GM21619 (cell line): ENCODE measurements at regions not wholly inside any gene's neighbourhood (a gene's known extent, or its start where the extent isn't known, plus 50 kb on each side); places are given as distances from the start of the nearest gene placed in this dataset.
"Not testable (repeated sequence)": the region's sequence is repeated elsewhere in the genome, so short reads cannot be mapped to it uniquely, and the experiment has no call there.

Experiments
- ATAC-seq: cut with Tn5 transposase; IDR thresholded peaks from one replicate; pipeline ENCODE4 v1.9.1; 2021; ENCODE audit not compliant: unreplicated experiment

DNA sequence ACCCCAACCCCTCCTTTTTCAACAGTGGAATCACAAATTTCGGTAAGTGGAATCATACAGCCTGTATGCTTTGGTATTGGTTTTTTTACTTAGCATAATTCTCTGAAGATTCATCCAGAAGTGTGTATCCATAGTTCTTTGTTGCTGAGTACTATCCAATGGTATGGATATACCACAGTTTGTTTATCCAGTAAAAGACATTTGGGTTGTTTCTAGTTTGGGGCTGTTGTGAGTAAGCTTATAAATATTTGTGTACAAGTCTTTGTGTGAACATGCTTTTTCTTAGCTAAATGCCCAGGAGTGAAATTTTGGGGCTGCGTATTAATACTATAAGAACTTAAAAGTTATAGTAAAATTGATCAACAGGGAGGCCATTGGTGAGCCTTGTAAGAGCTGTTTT lies 57.5 kb upstream of the GC start:
- no peak for ATAC-seq

DNA sequence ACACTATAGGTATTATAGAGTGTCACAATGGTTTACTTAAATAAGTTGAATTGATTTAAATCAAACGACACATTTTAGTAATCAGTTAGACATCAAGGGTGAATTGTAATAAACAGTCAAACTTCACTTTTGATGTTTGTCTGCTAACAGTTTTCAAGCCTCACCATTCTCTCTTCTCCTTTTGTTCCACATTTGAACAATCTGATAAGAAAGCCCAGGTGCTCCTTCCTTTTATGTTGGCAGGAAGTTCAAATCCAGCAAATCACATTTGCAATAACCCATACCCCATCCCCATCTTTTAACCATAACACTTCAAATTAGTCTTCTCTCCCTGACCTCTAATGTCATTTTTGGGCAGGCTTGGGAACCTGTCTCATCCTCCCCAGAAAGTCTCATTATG lies 63.4 kb upstream of the GC start:
- ATAC-seq, result no peak

DNA sequence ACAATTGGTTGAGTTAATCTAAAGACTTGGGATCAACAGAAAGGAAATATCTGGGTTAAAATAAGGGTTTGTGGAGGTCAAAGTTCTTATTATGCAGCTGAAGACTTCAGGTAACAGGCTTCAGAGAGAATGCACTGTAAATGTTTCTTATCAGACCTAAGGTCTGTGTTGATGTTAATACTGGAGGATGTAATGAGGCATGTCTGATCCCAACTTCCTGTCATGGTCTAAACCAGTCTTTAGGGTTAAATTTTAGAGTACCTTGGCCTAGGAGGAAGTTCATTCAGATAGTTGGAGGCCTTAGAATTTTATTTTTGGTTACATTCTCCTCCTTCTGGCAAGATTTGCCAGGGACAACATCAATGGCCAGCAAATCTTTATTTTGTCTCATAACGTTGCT lies 72.1 kb upstream of the GC start:
- no peak for ATAC-seq

DNA sequence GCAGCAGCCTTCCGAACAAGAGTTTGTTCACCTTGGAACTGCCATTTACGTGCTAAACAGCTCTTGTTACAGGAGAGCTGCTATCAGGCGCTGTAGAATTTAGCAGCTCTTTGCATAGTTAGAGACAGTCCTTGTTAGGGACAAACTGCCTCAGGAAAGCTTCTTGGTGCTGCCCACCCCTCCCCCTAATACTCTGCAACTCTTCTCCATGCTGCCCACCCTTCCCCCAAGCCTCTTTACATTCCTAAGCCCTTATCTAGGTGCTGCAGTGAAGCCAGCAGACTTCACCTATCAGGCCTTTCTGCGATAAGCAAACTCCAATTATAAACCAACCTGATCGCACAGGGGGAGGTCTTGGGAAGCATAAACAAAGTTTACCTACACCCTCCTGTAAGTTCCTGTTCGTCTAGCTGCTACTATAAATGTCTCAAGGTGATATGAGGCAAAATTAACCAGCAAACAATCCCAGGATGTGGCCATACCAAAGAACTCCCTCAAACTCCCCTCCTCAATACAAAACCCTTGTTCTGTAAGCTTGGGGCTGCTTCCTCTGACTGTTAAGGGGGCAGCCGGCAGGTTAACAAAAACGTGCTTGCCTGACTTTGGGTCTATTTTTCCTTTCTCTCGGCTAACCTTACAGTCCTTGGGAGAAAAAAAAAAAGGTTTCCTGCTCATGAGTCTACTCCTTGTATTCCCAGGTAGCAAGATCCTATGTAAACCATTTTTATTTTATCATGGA lies 74.0 kb upstream of the GC start:
- no peak for ATAC-seq

DNA sequence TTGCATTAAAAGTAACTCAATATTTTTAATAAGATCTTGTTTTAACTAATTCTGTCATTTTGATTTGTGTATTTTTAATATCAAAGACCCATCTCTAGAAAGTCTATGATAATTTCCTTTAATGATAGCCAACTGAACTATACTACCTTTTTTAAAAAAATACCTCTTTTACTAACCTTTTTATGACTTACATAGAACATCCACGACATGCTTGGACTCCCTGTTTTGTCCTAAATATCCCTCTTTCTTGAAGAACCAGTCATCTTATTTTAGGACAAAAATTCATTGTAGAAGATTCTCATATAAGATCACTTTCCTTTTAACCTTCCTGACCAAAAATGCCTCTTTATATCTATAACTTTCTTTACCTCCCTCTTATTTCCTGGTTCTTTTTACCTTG lies 76.8 kb upstream of the GC start:
- no peak for ATAC-seq

DNA sequence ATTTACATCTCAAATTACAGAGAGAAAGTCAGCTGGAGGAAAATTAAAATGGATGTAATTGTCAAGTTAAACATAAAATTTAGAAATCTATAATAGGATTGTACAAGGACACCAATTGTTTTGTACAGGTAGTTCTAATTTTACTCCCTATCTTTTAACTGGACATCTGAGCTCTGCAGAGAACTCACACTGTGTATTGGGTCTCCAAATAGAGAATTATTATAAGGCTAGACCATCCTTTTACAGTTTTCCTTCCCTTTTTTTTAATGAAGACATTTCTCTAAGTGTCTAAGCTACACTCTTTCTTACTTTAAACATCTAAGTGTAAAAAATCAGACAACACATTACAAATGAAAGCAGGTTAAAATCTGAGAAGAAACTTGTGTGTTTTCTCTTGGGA lies 78.4 kb upstream of the GC start:
- ATAC-seq, result no peak

DNA sequence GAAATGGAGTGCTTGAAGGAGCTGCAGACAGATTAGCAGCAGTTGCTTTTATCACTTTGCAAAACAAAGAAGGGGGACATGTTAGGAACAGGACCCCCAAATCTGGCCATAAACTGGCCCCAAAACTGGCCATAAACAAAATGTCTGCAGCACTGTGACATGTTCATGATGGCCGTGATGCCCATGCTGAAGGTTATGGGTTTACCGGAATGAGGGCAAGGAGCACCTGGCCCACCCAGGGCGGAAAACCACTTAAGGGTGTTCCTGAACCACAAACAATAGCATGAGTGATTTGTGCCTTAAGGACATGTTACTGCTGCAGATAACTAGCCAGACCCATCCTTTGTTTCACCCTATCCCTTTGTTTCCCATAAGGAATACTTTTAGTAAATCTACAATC lies 79.6 kb upstream of the GC start:
- no peak for ATAC-seq

DNA sequence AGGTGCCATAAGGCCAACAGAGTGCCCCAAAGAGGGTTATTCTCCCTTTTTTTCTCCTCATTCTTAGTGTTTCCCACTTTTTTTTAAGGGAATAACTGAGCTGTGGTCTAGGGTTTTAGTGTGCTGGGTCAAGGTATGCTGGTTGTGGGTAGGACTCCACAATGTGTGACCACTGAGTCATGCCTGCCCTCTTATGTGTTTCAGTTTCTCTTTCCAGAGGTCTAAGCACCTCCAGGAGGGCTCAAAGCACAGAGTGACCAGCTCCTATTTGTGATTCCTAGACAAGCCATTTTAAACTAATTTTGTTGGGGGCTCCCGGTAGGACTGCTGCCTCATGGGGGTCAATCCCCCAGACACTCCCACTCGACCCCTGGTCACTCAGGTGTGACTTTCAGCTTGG lies 80.5 kb upstream of the GC start:
- ATAC-seq, result no peak

DNA sequence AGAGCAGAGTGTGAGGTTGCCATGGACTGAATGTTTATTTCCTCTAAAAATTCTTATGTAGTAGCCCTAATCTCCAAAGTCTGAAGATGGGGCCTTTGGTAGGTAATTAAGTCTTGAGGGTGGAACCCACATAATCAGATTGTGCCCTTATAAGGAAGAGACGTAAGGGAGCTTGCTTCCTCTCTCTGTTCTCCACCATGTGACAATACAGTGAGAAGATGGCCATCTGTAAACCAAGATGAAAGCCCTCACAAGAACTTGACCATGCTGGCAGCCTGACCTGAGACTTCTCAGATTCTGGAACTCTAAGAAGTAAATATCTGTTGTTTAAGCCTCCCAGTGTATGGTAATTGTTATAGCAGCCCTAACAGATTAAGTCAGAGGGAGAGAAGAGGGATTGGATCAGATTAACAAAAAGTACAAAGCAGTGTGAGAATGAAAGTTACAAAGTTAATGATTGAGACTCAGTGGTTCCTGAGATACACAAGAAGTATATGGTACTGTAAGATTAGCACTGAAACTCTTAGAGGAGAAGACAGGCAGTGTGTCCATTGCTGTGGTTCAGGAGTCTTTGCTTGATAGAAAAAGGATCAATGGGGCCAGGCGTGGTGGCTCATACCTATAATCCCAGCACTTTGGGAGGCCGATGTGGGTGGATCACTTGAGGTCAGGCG lies 82.5 kb upstream of the GC start:
- no peak for ATAC-seq

DNA sequence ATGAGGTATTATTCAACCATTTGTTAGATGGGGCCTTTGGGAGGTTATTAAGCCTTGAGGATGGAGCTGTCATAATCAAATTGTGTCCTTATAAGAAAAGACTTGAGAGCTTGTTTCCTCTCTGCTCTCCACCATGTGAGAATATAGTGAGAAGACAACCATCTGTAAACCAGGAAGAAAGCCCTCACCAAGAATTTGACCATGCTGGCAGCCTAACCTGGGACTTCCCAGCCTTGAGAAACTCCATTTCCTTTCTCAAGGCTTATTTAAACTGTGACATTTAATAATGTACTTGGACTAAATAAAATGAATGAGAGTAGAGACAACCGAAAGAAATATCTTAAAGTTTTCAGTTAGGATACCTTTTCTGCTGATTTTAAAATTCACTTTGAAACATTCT lies 83.7 kb upstream of the GC start:
- ATAC-seq, result no peak

DNA sequence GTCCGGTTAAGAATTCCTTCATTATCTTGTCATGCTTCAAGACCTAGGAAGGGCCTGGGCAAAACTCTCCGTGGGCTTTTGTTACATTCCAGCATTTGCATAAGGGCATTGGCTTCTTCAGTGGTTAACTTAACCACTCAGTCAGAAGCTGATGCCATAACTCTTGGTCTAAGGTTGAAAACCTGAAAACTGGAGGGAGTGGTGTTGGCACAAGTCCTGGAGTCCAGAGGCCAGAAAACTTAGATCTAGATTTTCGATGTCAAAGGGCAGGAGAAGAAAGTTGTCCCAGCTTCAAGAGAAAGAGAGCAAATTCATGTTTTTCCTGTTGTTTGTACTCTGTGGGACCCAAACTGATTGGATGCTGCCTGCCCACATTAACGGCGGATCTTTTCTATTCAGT lies 86.6 kb upstream of the GC start:
- no peak for ATAC-seq

DNA sequence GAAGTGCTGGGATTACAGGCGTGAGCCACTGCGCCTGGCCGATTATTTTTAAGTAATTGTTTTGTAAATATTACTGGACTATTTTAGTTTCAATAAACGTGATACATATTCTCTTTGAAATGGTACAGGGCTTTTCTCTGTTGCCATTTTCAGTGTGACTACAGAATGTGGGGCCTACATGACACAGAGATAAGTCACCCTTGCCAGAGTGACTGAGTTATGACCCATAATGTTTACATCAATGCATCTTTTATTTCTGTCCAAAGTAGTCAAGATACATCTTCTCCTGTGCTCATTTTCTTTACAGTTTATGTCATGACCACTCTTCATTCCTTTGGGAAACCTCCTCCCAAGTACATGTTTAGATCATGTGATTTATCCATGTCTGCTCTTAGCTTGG lies 88.3 kb upstream of the GC start:
- ATAC-seq, result no peak

DNA sequence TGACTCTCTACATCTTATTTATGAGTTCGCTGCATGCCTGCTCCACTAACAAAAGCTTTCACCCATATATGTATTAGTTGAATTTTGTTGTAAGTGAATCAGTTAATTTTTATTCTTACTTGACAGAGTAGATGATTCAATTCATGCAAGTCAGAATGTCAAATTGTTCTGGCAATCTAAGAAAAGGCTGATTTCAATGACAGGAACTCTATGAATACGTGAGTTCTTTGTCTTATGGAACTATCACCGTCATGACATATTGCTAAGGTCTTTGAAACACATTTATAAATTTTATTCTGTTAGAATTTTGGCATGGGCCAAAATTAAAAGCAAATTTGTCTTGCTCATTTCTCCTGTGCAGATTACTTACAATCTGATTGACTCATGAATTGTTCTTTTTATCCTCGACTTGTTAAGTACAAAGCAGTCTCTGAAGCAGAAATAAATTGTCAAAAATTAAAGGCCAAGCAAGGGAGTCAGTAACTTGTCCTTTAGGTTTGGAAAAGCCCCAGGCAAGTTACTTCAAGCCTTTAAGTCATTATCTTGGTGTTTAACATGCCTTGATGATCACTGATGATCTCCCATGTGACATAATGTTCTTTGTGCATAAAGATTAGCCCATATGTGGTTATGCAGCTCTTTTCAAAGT lies 89.0 kb upstream of the GC start:
- ATAC-seq, result no peak

DNA sequence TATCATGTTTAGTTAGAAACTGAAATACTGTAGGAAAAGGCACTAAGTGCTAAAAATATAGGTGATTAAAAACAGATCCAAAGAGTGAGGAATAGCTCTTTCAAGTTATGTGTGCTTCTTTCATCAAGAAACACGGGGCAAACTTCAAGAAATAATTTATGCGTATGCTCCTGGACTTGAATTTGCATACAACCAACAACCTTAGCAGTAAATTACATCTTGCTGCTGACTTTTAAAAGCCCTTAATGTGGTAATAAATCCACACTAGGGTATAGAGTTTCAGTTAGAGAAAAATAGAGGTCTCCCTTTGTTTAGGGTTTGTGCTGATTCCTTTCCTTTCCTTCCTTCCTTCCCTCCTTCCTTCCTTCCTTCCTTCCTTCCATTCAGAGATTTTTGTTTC lies 94.5 kb upstream of the GC start:
- no peak for ATAC-seq

DNA sequence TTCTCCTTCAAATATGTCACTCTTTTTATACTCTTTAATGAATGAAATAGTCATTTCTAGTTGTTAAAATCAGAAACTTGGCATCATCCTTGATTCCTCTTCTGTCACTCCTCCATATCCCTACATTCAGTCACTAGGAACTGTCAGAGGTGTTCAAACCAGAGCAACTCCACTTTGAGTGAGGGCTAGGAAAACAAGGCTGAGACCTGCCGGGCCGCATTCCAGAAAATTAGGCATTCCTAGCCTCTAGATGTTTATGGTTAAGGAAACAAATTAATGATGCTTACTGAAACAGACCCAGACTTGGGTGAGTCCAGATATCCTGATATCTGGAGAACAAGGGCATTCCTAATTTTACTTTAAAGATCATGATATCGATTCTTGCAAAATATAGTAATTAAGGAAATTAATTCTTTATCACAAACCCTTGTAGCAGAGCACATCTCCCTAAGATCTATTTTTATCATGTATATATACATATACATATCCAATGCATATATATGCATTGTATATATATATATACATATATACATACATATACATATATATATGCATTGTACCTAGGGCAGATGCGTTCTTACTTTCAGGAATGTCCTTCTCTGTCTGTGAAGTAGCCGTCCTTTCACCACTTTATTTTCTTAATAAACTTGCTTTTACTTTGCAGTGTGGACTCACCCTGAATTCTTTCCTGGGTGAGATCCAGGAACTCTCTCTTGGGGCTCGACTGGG lies 98.4 kb upstream of the GC start:
- no peak for ATAC-seq

DNA sequence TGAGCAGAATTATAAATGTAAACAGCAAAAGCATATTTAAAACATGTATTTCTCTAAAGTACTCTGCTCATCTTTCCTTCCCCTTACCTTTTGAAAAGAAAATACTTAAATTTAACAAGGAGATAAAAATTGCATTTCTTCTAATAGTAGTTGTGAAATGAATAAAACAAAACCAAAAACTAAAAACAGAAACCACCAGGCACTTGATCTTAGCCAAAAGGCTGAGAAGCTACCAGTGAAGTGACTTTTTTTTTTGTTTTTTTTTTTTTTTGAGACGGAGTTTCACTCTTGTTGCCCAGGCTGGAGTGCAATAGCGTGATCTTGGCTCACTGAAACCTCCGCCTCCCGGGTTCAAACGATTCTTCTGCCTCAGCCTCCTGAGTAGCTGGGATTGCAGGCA lies 116.5 kb upstream of the GC start:
- not testable (repeated sequence) for ATAC-seq

DNA sequence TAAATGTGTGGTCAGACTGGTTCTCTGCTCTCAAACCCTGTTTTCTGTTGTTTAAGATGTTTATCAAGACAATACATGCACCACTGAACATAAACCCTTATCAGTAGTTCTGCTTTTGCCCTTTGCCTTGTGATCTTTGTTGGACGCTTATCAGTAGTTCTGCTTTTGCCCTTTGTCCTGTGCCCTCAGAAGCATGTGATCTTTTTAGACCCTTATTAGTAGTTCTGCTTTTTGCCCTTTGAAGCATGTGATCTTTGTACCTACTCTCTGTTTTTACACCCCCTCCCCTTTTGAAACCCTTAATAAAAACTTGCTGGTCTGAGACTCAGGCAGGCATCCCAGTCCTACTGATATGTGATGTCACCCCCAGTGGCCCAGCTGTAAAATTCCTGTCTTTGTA lies 121.7 kb upstream of the GC start:
- not testable (repeated sequence) for ATAC-seq

DNA sequence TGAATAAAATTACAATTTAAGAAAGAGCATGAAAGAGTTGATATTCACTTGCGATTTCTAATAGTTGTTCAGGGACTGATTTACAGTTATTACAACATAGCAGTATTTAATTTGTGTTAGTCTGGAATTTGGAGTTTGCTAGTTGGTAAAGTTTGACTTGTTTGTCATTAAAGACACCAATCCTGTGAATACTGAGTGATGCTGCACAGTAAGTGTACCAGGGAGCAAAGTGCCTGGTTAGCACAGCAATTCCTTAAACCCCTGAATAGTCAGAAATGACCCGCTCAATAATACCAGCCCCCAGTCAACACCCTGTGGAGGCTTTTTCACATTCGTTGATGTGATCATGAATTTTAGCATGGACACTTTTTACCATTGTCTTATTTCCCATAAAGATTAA lies 122.2 kb upstream of the GC start:
- ATAC-seq, result no peak

DNA sequence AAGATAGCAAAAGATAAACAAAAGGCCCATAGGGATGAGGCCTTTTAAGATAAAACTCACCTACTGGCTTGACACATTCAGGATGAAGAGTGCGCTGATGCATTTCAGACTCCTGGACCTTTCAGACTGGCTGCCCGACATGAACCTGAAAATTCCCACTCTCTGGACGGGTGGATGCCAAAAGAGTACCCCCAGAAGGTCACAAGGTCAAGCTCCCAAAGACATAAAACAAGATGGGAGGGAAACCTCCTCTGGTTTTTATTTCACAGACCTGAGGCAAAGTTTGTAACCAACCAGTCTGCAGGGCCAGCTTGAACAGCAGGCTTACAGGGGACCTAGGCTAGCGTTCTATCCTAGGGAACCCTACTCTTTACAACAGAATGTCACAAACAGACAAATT lies 123.2 kb upstream of the GC start:
- ATAC-seq, result no peak

DNA sequence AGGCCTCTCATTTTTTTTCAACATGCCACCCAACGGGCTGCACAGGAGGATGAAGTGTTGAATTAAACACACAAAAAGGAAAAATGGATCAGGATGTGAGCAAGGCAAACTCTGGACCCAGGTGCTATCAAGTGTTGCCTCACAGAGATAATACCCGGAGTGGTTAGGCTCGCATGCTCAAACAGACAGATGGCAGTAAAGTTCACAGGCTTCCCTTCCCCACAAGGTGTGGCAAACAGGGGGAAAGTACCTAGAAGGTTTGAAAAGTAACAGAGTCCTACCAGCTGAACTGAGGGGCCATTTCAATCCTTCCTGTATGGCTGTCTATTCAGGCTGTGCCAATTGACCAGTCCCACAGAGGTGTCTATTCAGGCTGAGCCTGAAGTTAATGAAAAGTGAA lies 123.9 kb upstream of the GC start:
- peak; percentile 75 for ATAC-seq

DNA sequence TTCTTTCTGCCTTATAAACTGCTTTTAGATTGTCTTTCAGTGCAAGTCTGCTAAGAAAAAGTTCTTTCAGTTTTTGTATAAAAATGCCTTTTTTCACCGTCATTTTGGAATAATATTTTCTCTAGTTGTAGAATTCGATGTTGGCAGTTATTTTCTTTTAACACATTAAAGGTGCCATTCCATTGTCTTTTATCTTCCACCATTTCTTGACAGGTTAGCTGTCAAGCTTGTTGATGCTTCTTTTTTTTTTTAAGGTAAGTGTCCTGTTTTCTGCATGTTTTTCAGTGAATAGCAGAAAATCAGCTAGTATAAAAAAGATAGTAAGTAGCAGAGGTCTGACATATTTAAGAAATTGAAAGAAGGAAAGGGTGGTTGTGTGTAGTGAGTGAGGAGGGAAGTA lies 118.5 kb upstream of the NPFFR2 start:
- no peak for ATAC-seq

DNA sequence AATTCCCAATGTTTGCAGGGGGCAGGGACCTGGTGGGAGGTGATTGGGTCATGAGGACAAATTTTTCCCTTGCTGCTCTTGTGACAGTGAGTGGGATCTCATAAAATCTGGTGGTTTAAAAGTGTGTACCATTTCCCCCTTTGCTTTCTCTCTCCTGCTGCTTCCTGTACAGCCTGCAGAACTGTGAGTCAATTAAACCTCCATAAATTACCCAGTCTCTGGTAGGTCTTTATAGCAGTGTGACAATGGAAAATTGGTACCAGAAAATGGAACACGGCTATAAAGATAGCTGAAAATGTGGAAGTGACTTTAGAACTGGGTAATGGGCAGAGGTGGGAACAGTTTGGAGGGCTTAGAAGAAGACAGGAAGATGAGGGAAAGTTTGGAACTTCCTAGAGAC lies 108.7 kb upstream of the NPFFR2 start:
- ATAC-seq, result no peak
